Superior temporal gyrus (tissue), 1 donor: ENCODE measurements at regions not wholly inside any gene's neighbourhood (a gene's known extent, or its start where the extent isn't known, plus 50 kb on each side); places are given as distances from the start of the nearest gene placed in this dataset.
"Not testable (repeated sequence)": the region's sequence is repeated elsewhere in the genome, so short reads cannot be mapped to it uniquely, and the experiment has no call there.

Experiments
- DNase-seq: peaks from one replicate; pipeline ENCODE4 v3.0.0-alpha.2; 2016; ENCODE audit errors: extremely low spot score

DNA sequence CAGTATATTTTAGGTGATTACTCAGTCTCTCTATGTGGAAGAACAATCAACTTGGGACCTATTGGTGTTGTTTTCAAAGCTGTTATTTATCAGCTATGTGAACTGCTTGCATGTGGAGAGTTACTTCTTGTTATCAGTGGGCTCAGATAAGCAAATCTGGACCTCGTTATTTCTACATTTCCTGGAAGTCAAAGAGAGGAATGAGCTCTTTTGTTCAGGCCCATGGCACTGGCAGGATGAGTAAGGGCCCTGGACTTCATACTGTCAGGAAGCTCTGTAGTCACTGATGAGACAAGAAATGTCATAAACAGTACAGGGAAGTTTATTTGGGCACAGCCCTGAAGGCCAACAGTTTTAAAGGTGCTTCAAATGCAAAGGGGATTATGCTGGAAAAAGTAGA lies 760.6 kb upstream of the EPHA5 start:
- DNase-seq = no peak

DNA sequence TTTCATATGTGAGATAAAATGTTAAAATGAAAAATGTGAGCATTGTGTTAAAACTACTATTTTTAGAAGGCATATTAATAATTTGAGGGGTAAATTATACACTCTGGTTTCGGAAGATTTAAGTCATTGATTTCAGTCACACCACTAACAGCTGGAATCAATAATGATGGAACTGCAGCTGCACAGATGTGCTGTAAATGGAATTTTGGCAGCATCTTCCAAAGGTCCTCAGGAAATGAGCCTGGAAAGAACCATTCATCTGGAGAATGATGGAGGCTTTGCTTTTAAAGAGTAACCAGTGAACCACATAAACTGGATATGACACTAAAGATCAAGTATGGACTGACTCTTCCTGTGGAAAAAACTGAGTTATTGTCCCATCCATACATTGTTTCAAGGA lies 759.0 kb upstream of the EPHA5 start:
- DNase-seq = no peak

GRCh38 chr4:66416425-66416824 lies 746.1 kb upstream of the EPHA5 start:
- DNase-seq = no peak

DNA sequence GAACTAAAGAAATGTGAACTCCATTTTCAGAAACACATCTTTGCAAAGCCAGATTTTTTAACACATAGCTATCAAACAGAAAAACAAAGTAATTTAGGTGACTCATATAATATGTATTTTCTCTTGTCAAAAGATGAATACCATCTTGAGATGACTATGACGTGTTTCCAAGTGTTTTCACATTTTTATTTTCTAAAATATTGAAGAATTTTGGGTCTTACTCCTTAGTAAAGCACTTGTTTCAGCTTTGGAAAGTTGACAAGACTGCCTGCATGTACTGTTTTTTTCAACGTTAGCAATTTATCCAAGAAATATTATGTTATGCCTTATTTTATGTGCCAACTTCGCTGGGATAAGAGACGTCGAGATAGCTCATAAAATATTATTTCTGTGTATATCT lies 733.9 kb upstream of the EPHA5 start:
- no peak for DNase-seq

DNA sequence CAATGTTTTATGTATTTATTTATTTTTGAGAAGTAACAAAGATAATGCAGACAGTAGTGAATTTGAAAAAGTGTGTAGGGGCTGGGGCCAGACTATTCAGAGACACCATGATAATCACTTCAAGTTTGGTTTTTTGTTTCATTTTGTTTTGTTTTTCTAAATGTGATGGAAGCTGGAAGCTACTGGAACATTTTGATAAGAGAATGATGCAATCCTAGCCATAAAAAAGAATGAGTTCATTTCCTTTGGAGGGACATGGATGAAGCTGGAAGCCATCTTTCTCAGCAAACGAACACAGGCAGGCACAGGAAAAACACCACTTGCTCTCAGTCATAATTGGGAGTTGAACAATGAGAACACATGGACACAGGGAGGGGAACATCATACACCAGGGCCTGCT lies 706.6 kb upstream of the EPHA5 start:
- no peak for DNase-seq

- DNase-seq = no peak
Measured at GRCh38 chr4:66376396-66376795, 706.1 kb upstream of the EPHA5 start.

- no peak for DNase-seq
Measured at GRCh38 chr4:66373268-66373667, 703.0 kb upstream of the EPHA5 start.

- no peak for DNase-seq
Measured at GRCh38 chr4:66372706-66373105, 702.4 kb upstream of the EPHA5 start.

DNA sequence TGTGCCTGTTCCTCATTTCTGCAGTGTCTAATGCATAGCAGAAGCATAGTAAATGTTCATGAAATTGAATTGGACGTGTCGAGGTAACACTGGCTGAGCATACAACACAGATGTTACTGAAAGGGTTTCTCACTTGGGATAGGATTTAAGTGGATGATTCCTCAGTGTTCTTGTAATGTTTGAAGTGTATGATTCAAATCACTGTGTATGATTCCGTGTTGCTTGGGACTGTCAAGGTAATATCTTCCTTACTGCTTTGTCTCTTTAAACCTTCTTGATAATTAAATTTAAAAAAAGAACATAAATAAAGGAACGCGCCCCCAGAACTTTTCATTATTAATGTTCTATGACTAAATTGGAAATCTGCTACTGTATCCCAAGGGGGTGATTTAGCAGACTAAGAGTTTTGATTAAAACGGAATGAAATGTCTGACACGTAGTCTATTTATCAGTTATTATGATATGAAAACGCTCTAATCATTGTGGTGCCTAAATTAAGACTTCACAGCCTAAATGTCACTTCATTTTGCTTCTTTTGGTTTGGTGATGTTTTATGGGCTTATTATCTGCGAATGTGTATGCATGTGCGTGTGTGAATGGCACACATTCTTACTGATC lies 696.9 kb upstream of the EPHA5 start:
- DNase-seq = no peak

GRCh38 chr4:66360395-66360794 lies 690.1 kb upstream of the EPHA5 start:
- not testable (repeated sequence) for DNase-seq

DNA sequence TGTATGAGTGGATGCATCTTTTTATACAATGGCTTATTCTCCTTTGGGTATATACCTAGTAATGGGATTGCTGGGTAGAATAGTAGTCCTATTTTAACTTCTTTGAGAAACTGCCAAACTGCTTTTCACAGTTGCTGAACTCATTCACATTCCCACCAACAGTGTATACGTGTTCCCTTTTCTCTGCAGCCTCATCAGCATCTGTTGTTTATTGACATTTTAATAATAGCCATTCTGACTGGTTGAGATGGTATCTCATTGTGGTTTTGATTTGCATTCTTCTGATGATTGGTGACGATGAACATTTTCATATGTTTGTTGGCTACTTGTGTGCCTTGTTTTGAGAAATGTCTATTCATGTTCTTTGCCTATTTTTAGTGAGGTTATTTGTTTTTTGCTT lies 687.0 kb upstream of the EPHA5 start:
- DNase-seq = no peak

DNA sequence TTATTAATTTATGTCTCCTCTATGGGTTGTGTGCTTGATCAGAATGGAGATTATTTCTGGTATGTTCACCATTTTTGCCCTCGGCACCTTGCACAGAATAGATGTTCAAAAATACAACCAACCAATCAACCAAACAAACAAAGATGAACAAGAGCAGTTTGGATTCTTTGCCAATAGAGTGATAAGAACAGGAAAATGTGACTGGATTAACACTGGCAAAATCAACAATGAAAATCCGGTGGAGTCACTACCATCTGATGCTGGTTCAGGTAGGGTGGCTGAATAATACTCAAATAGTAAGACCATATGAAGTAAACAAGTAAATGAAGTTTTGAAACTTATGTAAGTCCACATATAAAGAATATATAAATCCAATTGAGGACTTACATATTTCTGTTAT lies 685.0 kb upstream of the EPHA5 start:
- DNase-seq = no peak

GRCh38 chr4:66351761-66352160 lies 681.5 kb upstream of the EPHA5 start:
- DNase-seq = no peak

DNA sequence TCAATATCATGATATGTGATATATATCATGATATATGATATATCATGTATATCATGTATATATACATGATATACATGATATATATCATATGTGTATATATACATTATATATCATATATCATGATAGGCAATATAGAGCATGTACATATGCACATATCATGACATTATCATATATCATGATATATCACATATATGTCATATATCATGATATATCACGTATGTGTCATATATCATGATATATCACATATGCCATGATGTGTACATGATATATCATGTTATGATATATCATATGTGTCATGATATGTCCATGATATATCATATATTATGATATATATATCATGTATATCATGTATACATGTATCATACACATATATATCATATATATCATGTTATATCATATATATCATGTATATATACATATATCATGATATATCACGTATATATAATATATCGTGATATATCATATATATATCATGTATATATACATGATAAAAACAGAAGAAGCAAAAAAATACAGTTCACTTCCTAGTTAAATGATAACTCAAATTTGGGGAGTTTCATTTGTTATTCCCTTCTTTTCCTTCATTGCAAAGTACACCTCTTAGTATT lies 670.1 kb upstream of the EPHA5 start:
- DNase-seq = no peak

- DNase-seq = no peak
Measured at GRCh38 chr4:66339007-66339406, 668.7 kb upstream of the EPHA5 start.

DNA sequence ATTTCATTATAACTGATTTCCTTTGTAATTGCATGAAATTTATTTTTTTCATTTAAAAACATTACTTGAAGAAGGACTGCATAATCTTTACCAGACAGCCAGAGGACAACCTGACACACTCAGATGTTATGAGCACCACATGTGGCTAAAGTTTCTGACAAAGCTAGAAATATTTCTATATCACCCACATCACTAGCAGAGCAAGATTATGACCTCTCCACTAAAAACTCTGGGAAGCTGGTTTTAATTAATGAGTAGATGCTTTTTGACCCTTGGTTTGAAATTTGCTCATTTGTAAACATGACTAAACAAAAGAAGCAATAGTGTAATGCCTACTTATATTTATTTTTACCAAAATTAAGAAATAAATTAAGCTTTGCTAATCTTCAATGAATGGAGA lies 661.5 kb upstream of the EPHA5 start:
- no peak for DNase-seq

- DNase-seq = no peak
Measured at GRCh38 chr4:66330125-66330524, 659.8 kb upstream of the EPHA5 start.

- no peak for DNase-seq
Measured at GRCh38 chr4:66328803-66329574, 658.7 kb upstream of the EPHA5 start.

- DNase-seq = no peak
Measured at GRCh38 chr4:66307641-66308438, 637.6 kb upstream of the EPHA5 start.

GRCh38 chr4:66300336-66300934 lies 630.1 kb upstream of the EPHA5 start:
- DNase-seq = no peak

- DNase-seq = no peak
Measured at GRCh38 chr4:66298569-66298968, 628.3 kb upstream of the EPHA5 start.

DNA sequence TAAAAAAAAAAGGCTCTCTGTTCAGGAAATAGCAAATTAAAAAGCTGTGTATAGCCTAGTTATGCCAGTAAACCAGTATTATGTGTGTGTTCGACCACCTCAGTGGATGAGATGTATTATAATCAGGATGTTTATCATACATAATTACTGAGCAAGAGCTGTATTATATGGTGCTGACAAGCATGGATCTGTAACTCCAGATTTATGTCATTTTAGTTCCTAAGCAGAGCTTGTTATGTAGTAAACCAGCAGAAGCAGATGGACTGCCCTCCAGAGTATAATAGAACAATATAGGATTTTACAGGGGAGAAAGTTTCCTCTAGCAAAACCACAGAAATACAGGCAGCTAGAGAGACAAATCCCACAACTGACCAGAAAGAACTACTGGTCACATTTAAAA lies 627.4 kb upstream of the EPHA5 start:
- DNase-seq = no peak
